ENCODE measurements at regions not wholly inside any gene's neighbourhood (a gene's known extent, or its start where the extent isn't known, plus 50 kb on each side); places are given as distances from the start of the nearest gene placed in this dataset.
A peak's percentile ranks its signal among the peaks of the same experiment; 100 is the strongest.

GRCh38 chr11:114890038-114890437 lies 211.7 kb downstream of the NXPE2 start:
- H3K4me3 Mint-ChIP-seq = no peak overlapping the region
- H3K27ac Mint-ChIP-seq = no peak overlapping the region
- peaks cover 24% of the 10 kb centered on the region for H3K4me1 Mint-ChIP-seq (ENCODE audit: unreplicated experiment)
- no peaks in the 10 kb centered on the region for H3K36me3 Mint-ChIP-seq
- TF ChIP-seq CTCF (conservative IDR thresholded peaks at IDR 0.05) = no peak
- DNase-seq (ENCODE audit: extremely low spot score, unreplicated experiment) = no peak
- H3K27me3 Mint-ChIP-seq = peaks cover 33% of the 10 kb centered on the region
- H3K9me3 Mint-ChIP-seq = no peaks in the 10 kb centered on the region

- Mint-ChIP-seq H3K9me3 (no peaks in the 10 kb centered on the region), H3K27me3 (peaks cover 36% of the 10 kb centered on the region), H3K36me3 (no peaks in the 10 kb centered on the region), H3K4me1 (ENCODE audit: unreplicated experiment) (peaks cover 22% of the 10 kb centered on the region), H3K27ac (no peak overlapping the region), H3K4me3 (no peak overlapping the region)
- no peak for DNase-seq (ENCODE audit: extremely low spot score, unreplicated experiment)
- no peak for TF ChIP-seq CTCF (conservative IDR thresholded peaks at IDR 0.05)
These were observed 213.6 kb downstream of the NXPE2 start for GRCh38 chr11:114891911-114892310.

GRCh38 chr11:114892381-114893197 lies 214.3 kb downstream of the NXPE2 start:
- H3K27me3 Mint-ChIP-seq = peaks cover 31% of the 10 kb centered on the region
- H3K9me3 Mint-ChIP-seq = no peaks in the 10 kb centered on the region
- no peaks in the 10 kb centered on the region for H3K36me3 Mint-ChIP-seq
- peaks cover 17% of the 10 kb centered on the region for H3K4me1 Mint-ChIP-seq (ENCODE audit: unreplicated experiment)
- no peak overlapping the region for H3K27ac Mint-ChIP-seq
- H3K4me3 Mint-ChIP-seq = no peak overlapping the region
- peak; percentile 67 for TF ChIP-seq CTCF (conservative IDR thresholded peaks at IDR 0.05)
- DNase-seq (ENCODE audit: extremely low spot score, unreplicated experiment) = no peak

GRCh38 chr11:114893329-114893728 lies 215.0 kb downstream of the NXPE2 start:
- H3K27me3 Mint-ChIP-seq = peaks cover 31% of the 10 kb centered on the region
- no peak for DNase-seq (ENCODE audit: extremely low spot score, unreplicated experiment)
- H3K36me3 Mint-ChIP-seq = no peaks in the 10 kb centered on the region
- H3K9me3 Mint-ChIP-seq = no peaks in the 10 kb centered on the region
- no peak overlapping the region for H3K4me3 Mint-ChIP-seq
- H3K27ac Mint-ChIP-seq = no peak overlapping the region
- peaks cover 21% of the 10 kb centered on the region for H3K4me1 Mint-ChIP-seq (ENCODE audit: unreplicated experiment)
- TF ChIP-seq CTCF (conservative IDR thresholded peaks at IDR 0.05) = no peak

- TF ChIP-seq CTCF (conservative IDR thresholded peaks at IDR 0.05) = no peak
These were observed 218.3 kb downstream of the NXPE2 start for GRCh38 chr11:114896594-114896993.

More at GRCh38 chr11:114896594-114896993, 218.3 kb downstream of the NXPE2 start:
- H3K27ac Mint-ChIP-seq = no peak overlapping the region
- no peaks in the 10 kb centered on the region for H3K36me3 Mint-ChIP-seq
- H3K27me3 Mint-ChIP-seq = peaks cover 19% of the 10 kb centered on the region
- H3K4me1 Mint-ChIP-seq (ENCODE audit: unreplicated experiment) = peaks cover 4% of the 10 kb centered on the region
- no peak for DNase-seq (ENCODE audit: extremely low spot score, unreplicated experiment)
- H3K4me3 Mint-ChIP-seq = no peak overlapping the region
- peaks cover 9% of the 10 kb centered on the region for H3K9me3 Mint-ChIP-seq
